GM19025 (cell line): ENCODE measurements at regions not wholly inside any gene's neighbourhood (a gene's known extent, or its start where the extent isn't known, plus 50 kb on each side); places are given as distances from the start of the nearest gene placed in this dataset.
A peak's percentile ranks its signal among the peaks of the same experiment; 100 is the strongest.

Experiments used
- ATAC-seq: cut with Tn5 transposase; IDR thresholded peaks from one replicate; pipeline ENCODE4 v1.9.1; 2021; ENCODE audit warnings: mild to moderate bottlenecking, low read depth, moderate library complexity; ENCODE audit not compliant: unreplicated experiment

GRCh38 chr13:31895691-31896090, 135.9 kb upstream of the FRY start:
- no peak for ATAC-seq

GRCh38 chr13:31896427-31896826, 135.1 kb upstream of the FRY start:
- ATAC-seq = peak; percentile 63

DNA sequence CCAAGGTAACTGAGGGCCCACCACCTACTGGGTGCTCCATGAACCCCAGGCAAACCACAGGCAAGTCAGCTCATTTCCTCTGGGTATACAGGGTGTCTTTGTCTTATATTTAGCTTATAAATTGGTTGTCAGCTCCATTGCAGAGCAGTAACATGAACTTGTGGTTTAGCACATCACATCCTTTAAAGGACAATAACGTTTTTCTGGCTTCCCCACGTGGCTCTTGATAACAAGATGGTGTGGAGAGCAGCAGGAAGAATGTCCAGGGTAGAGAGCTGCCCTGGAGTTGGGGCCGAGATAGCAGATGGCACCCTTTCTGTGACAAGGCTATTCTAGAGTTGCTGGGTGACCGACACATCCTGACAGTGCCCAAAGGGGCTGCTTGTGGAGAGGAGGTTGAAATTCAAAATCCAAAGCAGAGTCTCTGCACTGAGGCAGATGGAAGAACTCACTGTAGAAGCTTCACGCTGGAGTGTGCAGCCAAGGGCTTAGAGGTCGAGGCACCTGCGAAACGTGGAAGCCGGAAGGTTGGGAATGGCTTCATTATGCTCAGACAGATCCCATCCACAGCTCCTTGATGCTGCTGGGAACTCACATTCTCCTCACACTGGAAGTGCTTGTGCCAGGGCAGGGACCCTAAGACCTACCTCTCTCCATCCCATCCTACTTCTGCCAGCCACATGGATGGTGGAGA, 133.0 kb upstream of the FRY start:
- ATAC-seq = no peak

GRCh38 chr13:31901985-31902384, 129.6 kb upstream of the FRY start:
- ATAC-seq = no peak

DNA sequence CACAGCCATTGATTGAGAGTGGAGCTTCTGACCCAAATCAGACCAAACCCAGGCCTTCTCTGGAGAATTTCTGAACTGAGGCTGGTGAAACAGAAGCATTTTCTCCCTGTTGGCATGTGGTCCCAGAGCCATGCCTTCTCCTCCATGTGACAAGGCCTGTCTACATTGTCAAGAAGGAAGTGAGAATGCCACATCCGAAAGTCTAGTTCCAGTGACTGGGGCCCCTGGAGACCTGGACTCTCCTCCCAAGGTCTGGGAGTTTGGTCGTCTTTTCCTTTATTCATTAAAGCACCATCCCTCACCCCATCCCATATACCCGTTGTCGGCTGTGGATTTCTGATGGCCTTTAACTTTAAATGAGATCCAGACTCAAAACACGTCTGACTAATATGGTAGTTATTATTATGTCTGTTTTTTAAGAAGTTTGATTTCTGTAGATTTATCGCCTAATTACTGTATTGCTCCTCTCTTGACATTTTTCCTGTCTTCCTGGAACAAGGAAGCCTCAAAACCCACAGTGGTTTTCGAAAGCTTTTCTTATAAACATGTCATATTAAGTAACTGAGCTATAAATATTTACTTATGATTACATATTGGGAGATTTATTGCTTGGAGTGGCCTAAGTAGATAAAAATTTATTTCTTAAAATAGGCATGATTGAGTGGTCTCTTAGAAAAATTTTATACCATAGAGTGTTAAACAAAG, 128.3 kb upstream of the FRY start:
- no peak for ATAC-seq

- no peak for ATAC-seq
These were observed 126.4 kb upstream of the FRY start for GRCh38 chr13:31904941-31905824.

DNA sequence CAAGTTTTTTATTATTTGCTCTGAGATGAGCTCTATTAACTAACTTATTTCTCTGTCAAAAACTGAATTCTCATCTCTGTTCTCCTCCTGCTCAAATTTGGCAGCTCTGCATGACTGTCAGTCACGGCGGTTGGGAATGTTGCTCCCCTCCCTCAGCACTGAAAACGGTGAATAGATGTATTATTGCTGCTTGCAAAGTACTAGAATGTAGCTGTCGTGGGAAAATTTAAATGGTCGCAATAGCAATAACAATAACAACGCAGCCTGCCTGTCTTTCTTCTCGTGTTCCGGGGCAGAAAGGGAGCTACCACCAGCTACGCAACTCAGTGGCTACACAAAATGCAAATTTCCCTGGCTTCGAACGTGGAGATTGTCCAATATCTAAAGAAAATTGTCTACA, 125.6 kb upstream of the FRY start:
- ATAC-seq = no peak

DNA sequence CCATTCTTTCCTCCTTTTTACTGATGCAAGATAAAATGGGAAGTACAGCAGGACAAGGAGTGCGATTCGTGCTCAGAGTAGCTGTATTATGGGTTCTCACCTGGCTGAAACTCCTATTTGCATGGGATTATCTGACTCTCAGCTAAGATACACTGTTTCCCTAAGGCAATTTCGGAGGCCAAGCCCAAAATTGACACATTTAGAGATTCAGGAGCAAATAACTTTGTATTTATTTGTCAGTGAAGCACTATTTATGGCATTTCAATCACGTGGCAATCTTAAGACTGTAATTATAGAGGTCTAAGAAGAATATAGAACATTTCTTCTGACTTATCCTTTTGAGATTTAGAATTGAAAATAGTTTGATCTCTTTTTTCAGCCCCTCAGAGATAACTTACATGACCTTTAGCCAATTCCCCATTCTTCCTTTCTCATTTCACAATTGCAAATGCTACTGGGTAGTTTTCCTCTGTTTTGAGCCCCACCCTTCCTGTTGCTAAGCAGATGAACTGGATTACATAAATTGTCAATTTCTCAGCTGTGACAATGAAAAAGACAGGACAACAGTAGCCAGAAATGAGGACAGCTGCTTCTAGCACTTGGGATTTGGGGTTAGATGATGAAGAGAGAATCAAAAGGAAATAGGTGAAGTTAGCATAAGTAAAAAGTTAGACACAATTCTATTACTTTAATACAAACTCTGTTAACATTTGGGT, 122.7 kb upstream of the FRY start:
- ATAC-seq = no peak

DNA sequence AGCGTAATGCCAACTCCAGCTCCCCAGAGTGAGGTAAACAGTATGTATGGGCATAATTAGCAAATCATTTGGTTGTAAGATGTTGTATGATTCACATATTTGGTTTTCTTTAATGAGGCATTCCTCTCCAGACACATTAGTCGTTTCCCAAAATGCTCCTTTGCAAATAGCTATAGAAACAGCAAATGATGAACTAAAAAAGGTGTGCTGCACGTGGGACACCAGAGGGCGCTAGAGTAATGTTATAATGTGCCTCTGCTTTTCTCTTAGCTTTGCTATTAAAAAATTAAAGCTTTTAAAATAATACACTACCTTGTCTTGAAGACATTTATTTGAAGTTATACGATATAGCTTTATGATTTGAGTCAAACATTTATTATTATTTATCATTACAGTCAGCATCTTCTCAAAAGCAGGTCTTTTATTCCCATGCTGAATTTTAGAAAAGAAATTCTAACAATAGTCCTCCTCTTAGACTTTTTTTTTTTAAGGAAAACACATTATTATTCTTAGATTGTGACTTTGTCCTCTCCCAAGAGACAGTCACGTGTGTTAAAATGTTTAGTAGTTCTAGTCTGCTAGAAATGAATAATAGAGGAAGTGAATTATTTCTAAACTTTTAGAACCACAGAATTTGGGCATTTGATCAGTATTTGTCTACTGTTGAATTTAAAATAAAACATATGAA, 121.6 kb upstream of the FRY start:
- no peak for ATAC-seq

- no peak for ATAC-seq
These were observed 120.9 kb upstream of the FRY start for GRCh38 chr13:31910633-31911032.

DNA sequence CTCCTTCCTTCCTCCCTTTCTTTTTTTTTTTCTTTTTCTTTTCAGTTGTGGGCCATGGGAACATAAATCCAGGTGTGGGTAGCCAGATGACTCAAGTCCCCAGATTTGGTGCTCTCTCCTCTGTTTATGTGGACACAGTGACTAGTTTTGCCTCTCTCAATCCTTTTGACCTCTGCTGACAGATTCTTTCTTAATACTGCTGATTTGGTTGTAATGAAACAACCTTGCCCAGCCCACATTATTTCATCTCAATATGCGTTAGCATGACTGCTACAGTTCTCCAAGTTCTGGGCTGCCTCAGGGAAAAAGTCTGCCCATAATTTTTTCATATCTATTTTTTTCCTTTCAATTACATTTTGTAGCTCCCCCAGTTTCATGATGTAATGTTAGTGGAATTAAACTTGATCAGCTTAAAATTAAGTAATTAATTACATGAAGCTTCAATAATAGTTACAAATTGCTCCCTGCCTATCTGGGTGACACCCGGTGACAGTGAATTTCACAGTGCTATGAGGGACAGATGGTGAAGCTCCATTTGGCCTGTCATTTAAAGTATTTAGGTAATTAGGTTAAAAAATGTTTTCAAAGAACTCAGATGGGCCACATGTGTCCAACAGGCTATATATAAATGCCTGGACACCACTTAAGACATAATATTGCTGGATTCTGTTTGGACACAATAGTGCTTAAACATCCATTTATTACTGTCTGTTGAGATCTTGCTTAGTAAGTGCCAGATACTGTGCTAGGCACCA, 118.8 kb upstream of the FRY start:
- no peak for ATAC-seq

- no peak for ATAC-seq
These were observed 118.1 kb upstream of the FRY start for GRCh38 chr13:31913459-31913858.

DNA sequence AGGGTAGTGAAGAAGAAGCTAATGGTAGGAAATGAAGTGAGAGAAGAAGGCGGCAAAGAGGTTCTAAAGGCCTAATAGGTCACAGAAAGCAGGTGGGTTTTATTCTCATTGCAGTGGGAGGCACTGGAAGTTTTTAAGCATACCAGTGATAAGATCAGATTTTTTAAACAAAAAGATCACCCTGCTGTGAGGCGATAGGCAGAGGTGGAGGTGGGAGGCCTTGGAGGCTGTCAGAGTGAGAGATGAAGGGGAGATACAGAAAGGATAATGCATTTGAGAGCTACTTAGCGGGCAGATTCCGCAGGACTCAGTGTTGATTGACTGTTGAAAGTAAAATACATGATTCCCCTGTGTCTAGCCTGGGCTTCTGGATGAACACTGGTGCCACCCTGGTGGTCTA, 116.7 kb upstream of the FRY start:
- no peak for ATAC-seq

- ATAC-seq = no peak
These were observed 112.9 kb upstream of the FRY start for GRCh38 chr13:31918707-31919106.

DNA sequence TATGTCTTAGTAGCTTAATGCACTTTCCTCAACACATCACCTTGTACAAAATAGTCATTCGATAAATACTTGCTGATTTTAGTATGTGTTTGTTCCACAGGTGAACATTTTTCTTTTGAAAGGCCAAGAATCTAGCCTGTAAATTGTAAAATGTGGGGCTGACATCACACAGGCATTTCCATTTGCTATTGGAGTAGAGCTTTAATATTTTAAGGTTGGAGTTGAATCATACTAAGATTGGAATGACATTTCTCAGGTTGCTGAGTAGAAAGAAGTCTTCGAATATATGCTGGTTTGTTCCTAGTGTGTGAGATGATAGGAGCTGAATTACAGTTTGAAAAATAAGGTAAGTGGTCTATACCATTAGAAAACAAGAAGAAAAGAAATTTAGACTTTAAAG, 112.3 kb upstream of the FRY start:
- no peak for ATAC-seq

- ATAC-seq = no peak
These were observed 111.4 kb upstream of the FRY start for GRCh38 chr13:31919971-31920726.

DNA sequence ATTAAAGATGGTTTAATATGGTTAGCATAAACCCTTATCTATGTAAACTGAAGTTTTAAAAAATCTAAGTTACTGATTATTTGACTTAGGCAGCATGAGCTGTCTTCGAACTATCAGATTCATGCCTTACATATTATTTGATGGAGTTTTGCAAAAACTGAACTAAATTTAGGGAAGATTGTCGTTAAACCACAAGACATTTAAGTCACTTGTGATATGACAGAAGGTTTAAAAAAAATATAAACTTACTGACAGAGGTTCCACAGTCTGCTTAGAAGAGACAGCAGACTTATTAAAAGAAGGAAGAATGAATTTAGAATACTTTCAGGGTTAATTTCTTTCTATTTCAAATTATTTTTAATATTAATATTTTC, 110.9 kb upstream of the FRY start:
- no peak for ATAC-seq

GRCh38 chr13:31922724-31923123, 108.8 kb upstream of the FRY start:
- no peak for ATAC-seq
